AG08395 (cell line): ENCODE measurements at regions not wholly inside any gene's neighbourhood (a gene's known extent, or its start where the extent isn't known, plus 50 kb on each side); places are given as distances from the start of the nearest gene placed in this dataset.

Source experiments
- DNase-seq: peaks from one replicate; pipeline ENCODE4 v3.0.0; 2012; ENCODE audit warnings: mixed read lengths, low spot score

GRCh38 chr2:64769392-64770044 lies 115.8 kb upstream of the SERTAD2 start:
- no peak for DNase-seq

GRCh38 chr2:64770137-64770780 lies 116.5 kb upstream of the SERTAD2 start:
- DNase-seq: no peak

- DNase-seq: peak; percentile 91
Observed at GRCh38 chr2:64770781-64771334, 117.1 kb upstream of the SERTAD2 start.

DNA sequence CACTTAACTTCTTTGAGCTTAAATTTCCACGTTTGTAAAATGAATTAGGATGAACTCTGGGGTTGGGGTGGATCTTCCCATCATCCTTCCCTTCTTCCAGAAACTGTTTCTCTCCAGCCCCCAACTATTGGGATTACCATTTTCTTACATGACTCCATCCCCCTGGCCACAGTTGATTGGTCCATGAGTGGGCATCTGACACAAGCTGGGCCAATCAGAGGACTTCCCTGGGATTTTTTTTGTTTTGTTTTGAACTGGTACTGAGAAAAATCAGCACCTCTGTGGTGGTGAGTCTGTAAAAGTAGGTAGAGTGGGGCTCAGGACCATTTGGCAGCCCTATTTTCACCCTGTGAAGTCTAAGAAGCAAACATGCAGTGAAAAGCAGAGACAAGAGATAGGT lies 118.0 kb upstream of the SERTAD2 start:
- no peak for DNase-seq

- no peak for DNase-seq
Observed at GRCh38 chr2:64773461-64774118, 119.9 kb upstream of the SERTAD2 start.

- DNase-seq: no peak
Observed at GRCh38 chr2:64777841-64778240, 124.1 kb upstream of the SERTAD2 start.

GRCh38 chr2:64779117-64779690 lies 125.5 kb upstream of the SERTAD2 start:
- peak; percentile 68 for DNase-seq

DNA sequence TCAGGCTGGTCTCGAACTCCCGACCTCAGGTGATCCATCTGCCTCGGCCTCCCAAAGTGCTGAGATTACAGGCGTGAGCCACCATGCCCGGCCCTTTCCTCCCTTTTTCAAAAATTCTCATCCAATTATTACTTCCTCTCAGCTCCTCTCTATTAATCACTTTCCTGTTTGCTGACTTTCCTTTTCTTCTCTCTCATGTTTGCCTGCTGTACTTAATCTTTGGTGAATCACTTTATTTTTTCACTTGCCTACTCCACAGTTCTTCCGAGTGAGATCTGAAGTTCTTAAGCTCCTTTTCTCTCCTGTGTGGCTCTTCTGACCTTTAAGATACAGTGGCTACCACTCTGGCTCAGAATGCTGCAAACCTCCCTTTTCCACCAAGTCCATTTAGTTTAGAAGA lies 126.3 kb upstream of the SERTAD2 start:
- DNase-seq: no peak

DNA sequence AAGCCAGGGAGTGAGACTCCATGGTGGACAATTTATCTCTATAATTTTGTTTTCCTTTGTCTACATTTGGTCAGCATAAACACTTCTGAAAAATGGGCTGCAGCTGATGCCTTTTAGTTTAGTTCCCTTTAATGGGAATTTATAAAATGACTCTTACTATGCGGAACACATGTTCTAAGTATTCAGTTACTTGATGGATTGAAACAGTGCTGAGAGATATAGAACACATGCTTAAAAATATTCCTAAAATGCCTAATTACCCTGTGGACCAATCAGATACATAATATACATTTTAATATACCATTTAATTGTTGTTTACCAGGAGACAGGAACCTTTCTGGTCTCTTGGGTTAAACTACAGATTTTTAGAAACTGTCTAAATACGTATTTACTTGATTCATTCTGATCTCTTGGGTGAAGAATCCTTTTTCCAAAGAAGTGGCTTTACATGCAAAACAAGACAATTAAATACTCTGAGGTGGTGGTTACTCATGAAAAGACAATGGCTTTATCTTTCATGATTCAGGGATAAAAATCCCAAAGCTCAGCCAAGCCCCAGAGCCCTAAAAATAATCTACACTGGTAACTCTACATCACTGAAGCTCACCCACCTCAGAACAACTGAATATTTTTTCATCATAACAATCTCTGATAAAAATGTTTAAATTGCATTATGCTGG lies 128.1 kb upstream of the SERTAD2 start:
- DNase-seq: peak; percentile 56

DNA sequence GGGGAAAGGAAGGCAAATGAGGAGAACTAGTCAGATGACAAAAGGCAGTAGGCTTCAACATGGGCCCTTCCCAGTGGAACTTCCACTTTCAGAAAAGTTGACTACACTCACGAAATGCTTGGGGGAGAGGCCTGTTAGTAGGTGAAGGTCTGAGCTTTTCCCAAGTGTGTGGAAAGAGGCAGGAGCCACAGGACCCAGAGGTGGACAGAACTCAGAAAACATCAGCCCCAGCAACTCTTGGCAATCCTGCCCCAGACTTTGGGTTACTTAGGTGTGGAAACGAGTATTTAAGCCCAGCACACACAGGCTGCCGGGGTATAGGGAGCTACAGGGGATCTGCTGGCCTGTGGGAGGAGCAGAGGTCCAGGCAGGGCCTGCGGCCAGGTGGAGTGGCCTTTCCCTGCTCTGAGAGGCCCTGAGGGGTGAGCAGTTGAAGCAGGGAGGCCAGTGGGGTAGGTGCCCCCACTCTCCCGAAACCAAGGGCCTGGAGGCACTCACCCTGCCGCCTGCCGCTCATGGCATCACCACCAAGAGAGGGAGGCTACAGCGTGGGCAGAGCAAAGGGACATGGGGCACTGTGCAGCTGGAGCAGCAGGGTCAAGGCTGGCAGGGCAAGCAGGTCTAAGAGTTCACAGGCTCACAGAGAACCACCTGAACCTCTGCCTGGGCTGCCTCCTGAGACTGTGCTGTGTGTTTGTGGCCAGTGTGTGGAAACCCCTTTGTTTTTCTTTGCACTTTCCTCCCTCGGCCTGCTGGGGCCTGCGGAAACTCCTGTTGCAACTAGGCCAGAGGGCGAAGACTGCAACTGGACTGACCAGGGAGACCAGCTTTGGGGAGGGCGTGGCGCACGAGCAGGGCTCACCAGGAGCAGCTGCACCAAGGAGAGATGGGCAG lies 130.7 kb upstream of the SERTAD2 start:
- DNase-seq: no peak

- DNase-seq: no peak
Observed at GRCh38 chr2:64785245-64785644, 131.5 kb upstream of the SERTAD2 start.

- DNase-seq: no peak
Observed at GRCh38 chr2:64786343-64787018, 132.8 kb upstream of the SERTAD2 start.

GRCh38 chr2:64787019-64787365 lies 133.3 kb upstream of the SERTAD2 start:
- no peak for DNase-seq

- no peak for DNase-seq
Observed at GRCh38 chr2:64787698-64788097, 134.0 kb upstream of the SERTAD2 start.

GRCh38 chr2:64789466-64790320 lies 136.0 kb upstream of the SERTAD2 start:
- DNase-seq: no peak

DNA sequence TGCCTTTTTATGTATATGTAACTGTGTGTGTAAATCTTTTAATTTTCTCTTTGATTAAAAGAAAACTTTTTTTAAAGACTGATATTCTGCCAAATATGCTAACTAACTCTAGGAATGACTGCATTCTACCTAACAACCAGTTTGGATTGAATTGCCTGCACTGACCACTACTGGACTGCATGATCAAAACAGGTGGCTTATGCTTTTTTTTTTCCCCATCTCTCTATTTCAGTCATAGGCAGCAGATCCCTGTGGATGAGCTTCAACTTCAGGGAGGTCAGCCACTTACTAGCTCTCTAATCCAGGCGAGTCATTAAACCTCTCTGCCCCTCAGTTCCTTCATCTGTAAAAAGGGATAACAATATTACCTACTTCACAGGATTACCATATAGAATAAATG lies 138.6 kb upstream of the SERTAD2 start:
- no peak for DNase-seq

DNA sequence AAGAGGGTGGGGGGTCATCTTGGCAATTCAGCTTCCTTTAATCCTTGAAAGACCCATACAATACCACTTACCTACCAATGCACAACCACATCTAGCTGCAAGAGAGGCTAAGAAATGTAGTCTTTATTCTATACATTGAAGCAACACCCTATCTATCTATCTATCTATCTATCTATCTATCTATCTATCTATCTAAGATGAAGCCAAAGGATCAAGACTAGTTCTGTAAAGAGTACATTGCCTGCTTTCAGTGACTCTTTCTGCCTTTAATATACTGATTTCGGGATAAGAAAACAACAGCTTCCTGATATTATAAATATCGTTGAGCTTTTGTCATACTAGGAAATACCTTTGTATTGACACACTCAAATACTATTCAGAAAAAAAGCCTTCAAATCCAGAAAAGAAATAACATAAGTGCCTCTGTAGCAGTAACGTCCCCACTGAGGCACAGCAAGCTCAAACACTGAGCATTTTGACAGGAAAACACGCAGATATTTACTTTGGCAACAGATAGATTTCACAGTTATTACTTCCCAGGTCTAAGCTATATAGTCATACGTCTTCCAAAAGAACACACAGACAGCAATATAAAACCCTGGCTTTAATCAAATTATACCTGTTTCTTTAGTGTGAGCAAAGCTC lies 139.4 kb upstream of the SERTAD2 start:
- DNase-seq: no peak

GRCh38 chr2:64793701-64794100 lies 140.0 kb upstream of the SERTAD2 start:
- no peak for DNase-seq

- no peak for DNase-seq
Observed at GRCh38 chr2:64794426-64794995, 140.8 kb upstream of the SERTAD2 start.
